NCI-H510A treated with DMSO at 0.1 percent for 48 hours (cell line): ENCODE measurements at regions not wholly inside any gene's neighbourhood (a gene's known extent, or its start where the extent isn't known, plus 50 kb on each side); places are given as distances from the start of the nearest gene placed in this dataset.

Experiments
- DNase-seq: peaks from one replicate; lab custom pipeline; 2025; lab: John Stamatoyannopoulos, UW

GRCh38 chr9:78792745-78793144 lies 495.8 kb downstream of the PSAT1 start:
- no peak for DNase-seq

- DNase-seq, result no peak
These were observed 508.8 kb downstream of the PSAT1 start for GRCh38 chr9:78805771-78806170.

- DNase-seq, result no peak
These were observed 509.7 kb downstream of the PSAT1 start for GRCh38 chr9:78806492-78807160.

GRCh38 chr9:78807286-78807685 lies 510.4 kb downstream of the PSAT1 start:
- no peak for DNase-seq

GRCh38 chr9:78808048-78808447 lies 511.1 kb downstream of the PSAT1 start:
- no peak for DNase-seq

- DNase-seq, result no peak
These were observed 514.8 kb downstream of the PSAT1 start for GRCh38 chr9:78811622-78812276.

- no peak for DNase-seq
These were observed 515.7 kb downstream of the PSAT1 start for GRCh38 chr9:78812665-78813064.

- no peak for DNase-seq
These were observed 516.8 kb downstream of the PSAT1 start for GRCh38 chr9:78813602-78814180.

- DNase-seq, result peak; percentile 25
These were observed 524.3 kb downstream of the PSAT1 start for GRCh38 chr9:78821126-78821822.

- no peak for DNase-seq
These were observed 529.6 kb downstream of the PSAT1 start for GRCh38 chr9:78826527-78826926.

- no peak for DNase-seq
These were observed 531.6 kb downstream of the PSAT1 start for GRCh38 chr9:78828521-78828920.

- DNase-seq, result no peak
These were observed 533.4 kb downstream of the PSAT1 start for GRCh38 chr9:78830301-78830700.

- no peak for DNase-seq
These were observed 534.8 kb downstream of the PSAT1 start for GRCh38 chr9:78831726-78832125.

GRCh38 chr9:78835928-78836450 lies 539.1 kb downstream of the PSAT1 start:
- DNase-seq, result no peak

GRCh38 chr9:78839252-78839651 lies 542.3 kb downstream of the PSAT1 start:
- no peak for DNase-seq

GRCh38 chr9:78848061-78848460 lies 551.1 kb downstream of the PSAT1 start:
- no peak for DNase-seq

GRCh38 chr9:78856144-78856543 lies 559.2 kb downstream of the PSAT1 start:
- DNase-seq, result no peak

- no peak for DNase-seq
These were observed 559.9 kb downstream of the PSAT1 start for GRCh38 chr9:78856781-78857180.

GRCh38 chr9:78857373-78858225 lies 560.7 kb downstream of the PSAT1 start:
- no peak for DNase-seq

GRCh38 chr9:78858266-78858665 lies 561.3 kb downstream of the PSAT1 start:
- no peak for DNase-seq

GRCh38 chr9:78860801-78861475 lies 564.0 kb downstream of the PSAT1 start:
- DNase-seq, result no peak
